ENCODE measurements at regions not wholly inside any gene's neighbourhood (a gene's known extent, or its start where the extent isn't known, plus 50 kb on each side); places are given as distances from the start of the nearest gene placed in this dataset.

DNA sequence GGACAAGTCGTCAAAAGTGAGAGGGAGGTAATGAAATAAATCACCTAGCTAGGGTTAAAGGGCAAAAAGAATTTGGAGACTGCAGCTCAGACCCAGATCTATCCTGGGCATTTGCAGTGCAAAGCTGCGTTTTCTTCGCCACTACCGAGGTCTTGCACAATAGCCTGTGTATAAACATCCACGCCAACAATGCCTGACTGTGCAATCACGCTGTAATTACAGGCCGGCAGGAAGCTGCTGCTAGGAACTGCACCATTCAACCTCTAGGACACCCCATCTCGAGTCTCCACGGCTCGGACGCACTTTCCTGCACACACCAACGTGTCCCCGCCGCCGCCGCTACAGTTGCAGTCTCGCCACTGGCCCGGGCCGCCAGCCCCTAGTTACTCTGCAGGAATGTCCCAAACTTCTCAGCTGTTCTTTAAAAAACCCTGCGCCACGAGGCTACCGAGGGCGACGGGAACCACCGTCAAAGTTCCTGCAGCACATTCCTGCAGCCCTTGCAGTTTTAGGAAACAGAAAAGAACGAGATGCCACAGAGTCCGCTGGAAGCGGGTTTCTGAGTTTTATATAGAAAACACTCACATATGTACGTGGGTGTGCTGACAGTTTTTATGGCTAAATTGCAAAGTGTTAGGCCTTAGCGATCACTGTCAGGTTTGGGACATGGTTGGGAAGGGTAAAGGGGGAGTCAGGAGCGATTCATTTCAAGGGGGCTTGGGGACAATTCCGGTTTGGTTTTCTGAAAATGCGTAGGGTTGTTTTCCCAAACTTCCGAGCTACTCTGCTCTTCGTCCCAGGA is 65.6 kb upstream of the PTGR2 start:
- Histone ChIP-seq H3K79me2 (ENCODE audit: insufficient read depth, low read length) (peaks cover 65% of the 10 kb centered on the region), H3K9ac (ENCODE audit: low read depth, low read length) (peak overlapping the region; percentile 94), H4K20me1 (ENCODE audit: insufficient read depth, low read length) (peaks cover 22% of the 10 kb centered on the region; the same call in 1 of the 2 replicates), H3K9me3 (ENCODE audit: insufficient read depth, low read length, severe bottlenecking) (no peaks in the 10 kb centered on the region), H3K36me3 (ENCODE audit: insufficient read depth, low read length) (no peaks in the 10 kb centered on the region), H3K4me2 (ENCODE audit: insufficient read depth, low read length) (peak overlapping the region; percentile 89), H3K27me3 (ENCODE audit: insufficient read depth, low read length, poor library complexity) (no peaks in the 10 kb centered on the region), H3K4me1 (ENCODE audit: insufficient read depth, low read length) (peaks cover 40% of the 10 kb centered on the region), H3K4me3 (ENCODE audit: low read depth in 1 of 2, low read length in 2 of 2) (peak overlapping the region; percentile 77 to 85), H3K27ac (ENCODE audit: low read length) (peak overlapping the region; percentile 91), H2AFZ (ENCODE audit: low read depth, low read length) (peak overlapping the region; percentile 95)
- ATAC-seq (ENCODE audit: insufficient read depth, low read depth) (peak; percentile 81), DNase-seq (peak; percentile 74)
- TF ChIP-seq, protein P1, sequence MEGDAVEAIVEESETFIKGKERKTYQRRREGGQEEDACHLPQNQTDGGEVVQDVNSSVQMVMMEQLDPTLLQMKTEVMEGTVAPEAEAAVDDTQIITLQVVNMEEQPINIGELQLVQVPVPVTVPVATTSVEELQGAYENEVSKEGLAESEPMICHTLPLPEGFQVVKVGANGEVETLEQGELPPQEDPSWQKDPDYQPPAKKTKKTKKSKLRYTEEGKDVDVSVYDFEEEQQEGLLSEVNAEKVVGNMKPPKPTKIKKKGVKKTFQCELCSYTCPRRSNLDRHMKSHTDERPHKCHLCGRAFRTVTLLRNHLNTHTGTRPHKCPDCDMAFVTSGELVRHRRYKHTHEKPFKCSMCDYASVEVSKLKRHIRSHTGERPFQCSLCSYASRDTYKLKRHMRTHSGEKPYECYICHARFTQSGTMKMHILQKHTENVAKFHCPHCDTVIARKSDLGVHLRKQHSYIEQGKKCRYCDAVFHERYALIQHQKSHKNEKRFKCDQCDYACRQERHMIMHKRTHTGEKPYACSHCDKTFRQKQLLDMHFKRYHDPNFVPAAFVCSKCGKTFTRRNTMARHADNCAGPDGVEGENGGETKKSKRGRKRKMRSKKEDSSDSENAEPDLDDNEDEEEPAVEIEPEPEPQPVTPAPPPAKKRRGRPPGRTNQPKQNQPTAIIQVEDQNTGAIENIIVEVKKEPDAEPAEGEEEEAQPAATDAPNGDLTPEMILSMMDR (IDR thresholded peaks at IDR 0.05; ENCODE audit: borderline replicate concordance, extremely low read depth, low read length, poor library complexity, severe bottlenecking) = peak; percentile 22
- TF ChIP-seq EZH2 (IDR thresholded peaks at IDR 0.05; ENCODE audit: borderline replicate concordance, low read depth, low read length, severe bottlenecking) = no peak

DNA sequence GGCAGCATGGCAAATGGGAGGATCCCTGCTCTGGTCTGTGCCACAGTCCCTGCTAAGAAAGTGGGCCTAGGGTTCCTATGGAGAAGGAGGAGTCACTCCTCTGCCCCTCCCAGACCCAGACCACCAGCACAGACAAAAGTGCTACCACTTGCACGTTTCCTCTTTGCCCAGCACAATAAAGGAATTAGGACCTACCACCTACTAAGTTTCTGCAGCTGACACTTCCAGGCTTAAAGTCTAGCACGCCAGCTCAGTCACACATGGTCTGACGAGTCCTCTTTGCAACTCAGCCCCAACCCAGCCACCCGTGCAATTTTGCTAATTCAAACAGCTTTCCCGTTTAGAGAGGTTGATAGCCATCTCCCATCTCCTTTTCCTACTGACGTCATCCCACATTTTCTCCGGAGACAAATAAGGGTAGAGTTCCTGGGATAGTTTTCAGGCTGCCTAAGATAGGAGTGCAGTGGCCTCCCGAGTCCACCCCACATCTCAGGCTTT is 66.2 kb upstream of the PTGR2 start:
- Histone ChIP-seq H3K9ac (ENCODE audit: low read depth, low read length) (peak overlapping the region; percentile 94), H3K36me3 (ENCODE audit: insufficient read depth, low read length) (no peaks in the 10 kb centered on the region), H3K9me3 (ENCODE audit: insufficient read depth, low read length, severe bottlenecking) (no peaks in the 10 kb centered on the region), H2AFZ (ENCODE audit: low read depth, low read length) (0 out of 2 replicates have a peak overlapping the region, but pooled peaks have one; percentile 95), H3K4me2 (ENCODE audit: insufficient read depth, low read length) (peak overlapping the region; percentile 89), H3K27me3 (ENCODE audit: insufficient read depth, low read length, poor library complexity) (no peaks in the 10 kb centered on the region), H3K79me2 (ENCODE audit: insufficient read depth, low read length) (peaks cover 71% of the 10 kb centered on the region), H3K4me3 (ENCODE audit: low read depth in 1 of 2, low read length in 2 of 2) (peak overlapping the region in 1 of 2 experiments; percentile 85; a peak in 3 of 4 replicates), H3K27ac (ENCODE audit: low read length) (peak overlapping the region; percentile 91; the same call in 1 of the 2 replicates), H4K20me1 (ENCODE audit: insufficient read depth, low read length) (peaks cover 25% of the 10 kb centered on the region; the same call in 1 of the 2 replicates), H3K4me1 (ENCODE audit: insufficient read depth, low read length) (peaks cover 40% of the 10 kb centered on the region)
- no peak for DNase-seq
- no peak for TF ChIP-seq EZH2 (IDR thresholded peaks at IDR 0.05; ENCODE audit: borderline replicate concordance, low read depth, low read length, severe bottlenecking)
- TF ChIP-seq, protein P1 (IDR thresholded peaks at IDR 0.05; ENCODE audit: borderline replicate concordance, extremely low read depth, low read length, poor library complexity, severe bottlenecking) = no peak
- ATAC-seq (ENCODE audit: insufficient read depth, low read depth) = no peak

DNA sequence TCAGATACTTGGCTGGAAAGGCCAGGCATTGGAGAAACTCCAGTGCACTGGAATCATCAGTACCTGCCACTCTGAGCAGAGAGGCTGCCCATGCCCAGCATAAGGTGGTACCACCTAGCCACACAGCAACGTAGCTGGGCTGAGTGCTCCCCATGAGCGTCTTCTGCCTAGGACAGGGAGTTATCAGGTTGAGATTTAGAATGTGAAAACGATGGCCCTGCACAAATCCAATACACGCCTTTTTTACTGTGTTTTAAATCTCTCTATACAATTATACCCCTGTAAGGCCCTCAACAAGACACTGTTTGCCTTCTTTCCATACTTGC is 66.7 kb upstream of the PTGR2 start:
- Histone ChIP-seq H3K4me2 (ENCODE audit: insufficient read depth, low read length) (peak overlapping the region; percentile 89; the same call in 1 of the 2 replicates), H3K4me3 (ENCODE audit: low read depth in 1 of 2, low read length in 2 of 2) (no peak overlapping the region), H3K27ac (ENCODE audit: low read length) (no peak overlapping the region), H3K9me3 (ENCODE audit: insufficient read depth, low read length, severe bottlenecking) (no peaks in the 10 kb centered on the region), H3K4me1 (ENCODE audit: insufficient read depth, low read length) (peaks cover 40% of the 10 kb centered on the region), H3K9ac (ENCODE audit: low read depth, low read length) (0 out of 2 replicates have a peak overlapping the region, but pooled peaks have one; percentile 94), H3K36me3 (ENCODE audit: insufficient read depth, low read length) (no peaks in the 10 kb centered on the region), H3K27me3 (ENCODE audit: insufficient read depth, low read length, poor library complexity) (no peaks in the 10 kb centered on the region), H4K20me1 (ENCODE audit: insufficient read depth, low read length) (peaks cover 29% of the 10 kb centered on the region; the same call in 1 of the 2 replicates), H2AFZ (ENCODE audit: low read depth, low read length) (no peak overlapping the region), H3K79me2 (ENCODE audit: insufficient read depth, low read length) (peaks cover 76% of the 10 kb centered on the region)
- ATAC-seq (ENCODE audit: insufficient read depth, low read depth) (no peak), DNase-seq (no peak)
- TF ChIP-seq, protein P1 (IDR thresholded peaks at IDR 0.05; ENCODE audit: borderline replicate concordance, extremely low read depth, low read length, poor library complexity, severe bottlenecking) = no peak
- no peak for TF ChIP-seq EZH2 (IDR thresholded peaks at IDR 0.05; ENCODE audit: borderline replicate concordance, low read depth, low read length, severe bottlenecking)
